Uterus (tissue), 3 donors: ENCODE measurements at regions not wholly inside any gene's neighbourhood (a gene's known extent, or its start where the extent isn't known, plus 50 kb on each side); places are given as distances from the start of the nearest gene placed in this dataset.
"Not testable (repeated sequence)": the region's sequence is repeated elsewhere in the genome, so short reads cannot be mapped to it uniquely, and the experiment has no call there.

ENCODE experiments used
- DNase-seq, 2 donors: peaks; one replicate each; pipeline ENCODE4 v3.0.0-alpha.2; 2019 to 2020
- H3K27ac ChIP-seq, 2 donors: fragments of 200-600 bp; sonication (generic); 1 replicate in 1 of 2; 2 replicates in 1 of 2; pipeline ENCODE4 v1.5.1; 2016 to 2018
- H3K27me3 ChIP-seq, 2 donors: fragments of 200-600 bp; sonication (generic); one replicate each; pipeline ENCODE4 v1.5.1; 2018 to 2019; ENCODE audit warnings: control low read depth in 1 of 2
- H3K36me3 ChIP-seq, 2 donors: fragments of 200-600 bp; sonication (generic); one replicate each; pipeline ENCODE4 v1.5.1; 2019; ENCODE audit warnings: control low read depth in 1 of 2
- H3K4me1 ChIP-seq, 2 donors: fragments of 200-600 bp; sonication (generic); one replicate each; pipeline ENCODE4 v1.5.1; 2018 to 2019; ENCODE audit warnings: control low read depth in 1 of 2
- H3K4me3 ChIP-seq, 2 donors: fragments of 200-600 bp; sonication (generic); 1 replicate in 1 of 2; 2 replicates in 1 of 2; pipeline ENCODE4 v1.5.1; 2018 to 2019; ENCODE audit warnings: mild to moderate bottlenecking in 1 of 2
- H3K9me3 ChIP-seq, 2 donors: fragments of 200-600 bp; sonication (generic); one replicate each; pipeline ENCODE4 v1.5.1; 2019; ENCODE audit warnings: control low read depth in 1 of 2
- POLR2A ChIP-seq, 2 donors: fragments of 450-650 bp; IDR thresholded peaks; one replicate each; pipeline ENCODE4 v1.6.1; 2016; ENCODE audit warnings: antibody characterized with exemption in 2 of 2, mild to moderate bottlenecking in 1 of 2, moderate library complexity in 1 of 2
- intact Hi-C: fragments of 100-400 bp; cut with DNase I; formaldehyde crosslinking; loops from one replicate; pipeline ENCODE4 v1.15.1; 2023; ENCODE audit warnings: low total_unique reads
- TF ChIP-seq, protein P1 (sequence below), 4 experiments: fragments of 200-600 bp in 2 of 4; fragments of 450-650 bp in 2 of 4; sonication (generic) in 2 of 4; IDR thresholded peaks; one replicate each; pipeline ENCODE4 v1.5.1; 2016 to 2019; ENCODE audit warnings: antibody characterized with exemption in 4 of 4, mild to moderate bottlenecking in 2 of 4, moderate library complexity in 1 of 4
- donor health status: DM: yes; HTN: yes; CAD: no.

DNA sequence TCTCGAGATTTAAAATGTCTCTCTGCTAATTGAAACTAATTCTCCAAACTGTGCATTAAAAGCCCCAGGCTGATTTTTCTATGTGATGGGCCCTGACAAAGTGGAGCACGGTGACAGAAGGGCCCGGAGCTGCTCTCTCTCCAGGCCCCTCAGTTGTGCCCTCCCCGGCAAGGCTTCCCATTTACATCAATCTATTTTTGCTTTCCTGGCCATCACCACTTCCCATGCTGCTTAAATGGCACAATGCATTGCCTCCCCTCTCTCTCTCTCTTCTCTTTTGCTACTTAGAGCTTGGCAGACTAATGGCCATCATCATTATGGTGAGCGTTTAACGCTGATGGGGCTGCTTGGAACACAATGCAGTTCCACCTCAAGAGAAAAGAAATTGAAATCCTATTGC is 270.7 kb upstream of the DIO3 start:
- no peak overlapping the region for H3K4me3 ChIP-seq
- DNase-seq: no peak
- TF ChIP-seq, protein P1, sequence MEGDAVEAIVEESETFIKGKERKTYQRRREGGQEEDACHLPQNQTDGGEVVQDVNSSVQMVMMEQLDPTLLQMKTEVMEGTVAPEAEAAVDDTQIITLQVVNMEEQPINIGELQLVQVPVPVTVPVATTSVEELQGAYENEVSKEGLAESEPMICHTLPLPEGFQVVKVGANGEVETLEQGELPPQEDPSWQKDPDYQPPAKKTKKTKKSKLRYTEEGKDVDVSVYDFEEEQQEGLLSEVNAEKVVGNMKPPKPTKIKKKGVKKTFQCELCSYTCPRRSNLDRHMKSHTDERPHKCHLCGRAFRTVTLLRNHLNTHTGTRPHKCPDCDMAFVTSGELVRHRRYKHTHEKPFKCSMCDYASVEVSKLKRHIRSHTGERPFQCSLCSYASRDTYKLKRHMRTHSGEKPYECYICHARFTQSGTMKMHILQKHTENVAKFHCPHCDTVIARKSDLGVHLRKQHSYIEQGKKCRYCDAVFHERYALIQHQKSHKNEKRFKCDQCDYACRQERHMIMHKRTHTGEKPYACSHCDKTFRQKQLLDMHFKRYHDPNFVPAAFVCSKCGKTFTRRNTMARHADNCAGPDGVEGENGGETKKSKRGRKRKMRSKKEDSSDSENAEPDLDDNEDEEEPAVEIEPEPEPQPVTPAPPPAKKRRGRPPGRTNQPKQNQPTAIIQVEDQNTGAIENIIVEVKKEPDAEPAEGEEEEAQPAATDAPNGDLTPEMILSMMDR (IDR thresholded peaks at IDR 0.05): no peak
- no peak for TF ChIP-seq POLR2A (IDR thresholded peaks at IDR 0.05)
- H3K36me3 ChIP-seq: no peaks in the 10 kb centered on the region
- intact Hi-C loops: no loop called here
- H3K9me3 ChIP-seq: no peaks in the 10 kb centered on the region
- no peak overlapping the region for H3K27ac ChIP-seq
- no peaks in the 10 kb centered on the region for H3K27me3 ChIP-seq
- no peaks in the 10 kb centered on the region for H3K4me1 ChIP-seq

DNA sequence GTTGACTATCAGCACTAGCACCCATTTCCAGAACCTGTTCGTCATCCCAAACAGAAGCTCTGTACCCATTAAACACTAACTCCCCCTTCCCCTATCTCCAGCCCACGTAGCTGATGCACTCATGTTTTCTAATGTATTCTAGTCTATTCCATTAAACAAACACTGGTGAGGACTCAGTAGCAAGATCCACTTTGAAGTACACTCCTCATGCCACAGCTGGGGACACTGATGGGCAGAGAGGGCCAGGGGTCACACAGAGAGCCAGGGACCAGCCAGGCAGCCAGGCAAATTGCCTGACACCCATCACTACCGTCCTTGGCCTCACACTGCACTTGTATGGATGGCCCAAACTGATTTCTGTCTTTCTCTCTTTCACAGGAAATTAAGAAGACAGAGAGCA is 269.9 kb upstream of the DIO3 start:
- Histone ChIP-seq H3K27ac (no peak overlapping the region), H3K9me3 (no peaks in the 10 kb centered on the region)

DNA sequence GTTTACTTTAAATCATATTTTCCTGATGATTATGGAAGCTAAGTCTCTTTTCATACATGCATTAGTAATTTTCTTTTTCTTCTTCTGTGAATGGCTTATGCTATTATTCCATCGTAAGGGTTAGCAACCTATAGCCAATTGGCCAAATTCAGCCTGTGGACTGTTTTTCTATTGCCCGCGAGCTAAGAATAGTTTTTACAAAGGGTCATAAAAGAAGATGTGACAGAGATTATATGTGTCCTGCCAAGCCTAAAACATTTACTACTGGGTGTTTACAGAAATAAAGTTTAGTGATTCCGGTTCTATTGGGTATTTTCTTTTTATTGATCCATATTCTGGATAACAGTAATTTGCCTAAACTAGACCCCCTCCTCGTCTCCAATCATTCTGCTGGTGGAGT is 268.8 kb upstream of the DIO3 start:
- no peaks in the 10 kb centered on the region for H3K36me3 ChIP-seq
- H3K27ac ChIP-seq: no peak overlapping the region

More for the DNA sequence above, 269.9 kb upstream of the DIO3 start:
- no peak overlapping the region for H3K4me3 ChIP-seq
- TF ChIP-seq, protein P1 (IDR thresholded peaks at IDR 0.05): no peak
- no peak for TF ChIP-seq POLR2A (IDR thresholded peaks at IDR 0.05)
- H3K4me1 ChIP-seq: no peaks in the 10 kb centered on the region
- H3K36me3 ChIP-seq: no peaks in the 10 kb centered on the region
- H3K27me3 ChIP-seq: no peaks in the 10 kb centered on the region
- intact Hi-C loops: no loop called here
- no peak for DNase-seq

DNA sequence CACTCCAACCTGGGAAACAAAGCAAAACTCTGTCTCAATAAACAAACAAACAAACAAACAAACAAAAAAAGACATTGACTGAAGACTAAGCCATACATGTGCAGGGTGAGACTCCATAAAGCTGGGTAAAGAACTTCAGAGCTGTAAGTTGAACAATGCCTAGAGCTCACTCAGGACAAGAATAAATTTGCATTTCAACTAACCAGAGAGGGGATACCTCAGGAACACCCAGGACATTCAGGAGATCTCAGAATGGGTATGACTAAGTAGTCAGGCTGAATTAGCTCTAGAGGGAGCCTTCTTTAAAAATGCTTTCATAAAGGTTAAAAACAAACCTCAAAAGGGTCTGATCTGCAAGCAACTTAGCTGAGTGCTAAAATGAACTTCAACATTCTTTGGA is 267.7 kb upstream of the DIO3 start:
- H3K4me1 ChIP-seq: no peaks in the 10 kb centered on the region
- no peak for DNase-seq
- intact Hi-C loops: no loop called here
- H3K27me3 ChIP-seq: no peaks in the 10 kb centered on the region
- H3K9me3 ChIP-seq: peaks cover 0 to 4% of the 10 kb centered on the region in 2 donors
- H3K4me3 ChIP-seq: no peak overlapping the region
- no peaks in the 10 kb centered on the region for H3K36me3 ChIP-seq
- TF ChIP-seq, protein P1 (IDR thresholded peaks at IDR 0.05): no peak
- H3K27ac ChIP-seq: no peak overlapping the region

More for the DNA sequence above, 268.8 kb upstream of the DIO3 start:
- Histone ChIP-seq H3K27me3 (no peaks in the 10 kb centered on the region), H3K4me3 (no peak overlapping the region), H3K9me3 (peaks cover 0 to 4% of the 10 kb centered on the region in 2 donors), H3K4me1 (no peaks in the 10 kb centered on the region)
- no peak for DNase-seq
- TF ChIP-seq, protein P1 (IDR thresholded peaks at IDR 0.05): no peak
- TF ChIP-seq POLR2A (IDR thresholded peaks at IDR 0.05): no peak
- intact Hi-C loops: no loop called here

DNA sequence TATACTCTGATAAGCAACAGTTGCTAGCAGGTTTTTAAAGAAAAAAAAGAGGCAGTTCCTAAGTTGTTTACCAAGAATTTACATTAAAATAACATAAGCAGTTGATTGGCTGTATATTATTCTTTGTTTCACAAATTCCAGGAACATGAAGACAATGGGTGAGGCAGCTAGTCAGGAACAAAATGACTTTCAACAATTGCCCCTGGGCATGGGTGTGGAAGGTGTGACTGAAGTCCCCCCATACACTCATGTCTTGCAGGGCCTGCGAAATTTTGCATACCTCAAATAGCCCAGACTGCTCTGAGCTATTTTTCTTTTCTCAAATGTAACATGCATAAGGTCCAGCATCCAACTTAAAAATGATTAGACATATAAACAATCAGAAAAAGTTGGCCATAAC is 267.2 kb upstream of the DIO3 start:
- Histone ChIP-seq H3K27ac (no peak overlapping the region), H3K4me3 (no peak overlapping the region), H3K9me3 (peaks cover 0 to 4% of the 10 kb centered on the region in 2 donors), H3K27me3 (no peaks in the 10 kb centered on the region), H3K4me1 (no peaks in the 10 kb centered on the region), H3K36me3 (no peaks in the 10 kb centered on the region)
- no peak for TF ChIP-seq POLR2A (IDR thresholded peaks at IDR 0.05)
- TF ChIP-seq, protein P1 (IDR thresholded peaks at IDR 0.05): no peak
- no peak for DNase-seq
- intact Hi-C loops: no loop called here

DNA sequence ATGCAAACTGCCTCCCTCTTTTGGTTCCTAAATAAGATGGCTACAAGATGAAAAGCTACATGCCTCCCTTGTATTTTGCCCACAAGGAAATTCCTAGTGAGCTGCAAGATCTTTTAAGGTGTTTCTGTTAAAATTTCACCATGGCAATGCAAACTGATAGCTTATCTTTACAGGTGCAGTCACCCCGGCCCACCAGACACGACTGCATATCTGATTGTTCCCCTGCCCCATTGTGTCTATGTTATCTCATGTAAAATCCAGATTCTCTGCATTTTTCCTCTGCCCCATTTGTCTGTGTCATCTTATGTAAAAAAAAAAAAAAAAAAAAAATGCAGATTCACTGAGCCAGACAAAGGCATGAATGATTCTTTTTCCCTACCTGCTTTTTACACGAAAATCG is 261.5 kb upstream of the DIO3 start:
- H3K27ac ChIP-seq, DNase-seq, H3K4me1 ChIP-seq, intact Hi-C loops, H3K4me3 ChIP-seq, H3K9me3 ChIP-seq, H3K36me3 ChIP-seq, H3K27me3 ChIP-seq: not testable (repeated sequence)
